ENCODE measurements at regions not wholly inside any gene's neighbourhood (a gene's known extent, or its start where the extent isn't known, plus 50 kb on each side); places are given as distances from the start of the nearest gene placed in this dataset.

- TF ChIP-seq CTCF (IDR thresholded peaks at IDR 0.05; ENCODE audit: extremely low read depth in 1 of 2, insufficient read depth in 1 of 2, low read depth in 1 of 2, low read length in 2 of 2) (no peak), POLR2AphosphoS5 (IDR thresholded peaks at IDR 0.05; ENCODE audit: insufficient read depth, low read depth, low read length) (no peak), MAX (IDR thresholded peaks at IDR 0.05; ENCODE audit: insufficient read depth, insufficient read length) (no peak), EZH2 (IDR thresholded peaks at IDR 0.05; ENCODE audit: borderline replicate concordance, low read depth, low read length, severe bottlenecking) (no peak), POLR2A (IDR thresholded peaks at IDR 0.05; ENCODE audit: low read depth, low read length) (no peak), JUN (IDR thresholded peaks at IDR 0.05; ENCODE audit: borderline replicate concordance, insufficient read depth, insufficient read length, low read depth) (no peak), MYC (IDR thresholded peaks at IDR 0.05; ENCODE audit: low read depth, low read length) (no peak), GATA2 (IDR thresholded peaks at IDR 0.05; ENCODE audit: insufficient read depth, insufficient read length, low read depth, low read length) (no peak)
Observed at GRCh38 chr2:19124135-19124534, 234.3 kb downstream of the OSR1 start.

Data from endothelial cell of umbilical vein (primary cell).